HepG2 (cell line): ENCODE measurements at regions not wholly inside any gene's neighbourhood (a gene's known extent, or its start where the extent isn't known, plus 50 kb on each side); places are given as distances from the start of the nearest gene placed in this dataset.

Experiments used
- CREB1 ChIP-seq, 2 experiments: fragments of 450-650 bp in 1 of 2; IDR thresholded peaks; 2 replicates each; pipeline ENCODE4 v1.6.1; 2016 to 2017; ENCODE audit warnings: control low read depth in 1 of 2, mild to moderate bottlenecking in 1 of 2, missing compliant biosample characterization in 1 of 2, missing genetic modification characterization in 1 of 2
- SUZ12 ChIP-seq: fragments of 150-350 bp; IDR thresholded peaks from 2 replicates; pipeline ENCODE4 v1.6.1; 2014; ENCODE audit warnings: low read depth, low read length
- ZFP37 ChIP-seq: sonication (generic); formaldehyde crosslinking; IDR thresholded peaks from 2 replicates; pipeline ENCODE4 v1.4.0; 2020; ENCODE audit warnings: missing genetic modification reagents, borderline replicate concordance
- TF ChIP-seq, protein P1 (sequence below): sonication (generic); formaldehyde crosslinking; IDR thresholded peaks from 2 replicates; pipeline ENCODE4 v1.5.0; 2020; ENCODE audit warnings: mild to moderate bottlenecking, missing genetic modification reagents, moderate library complexity

- TF ChIP-seq CREB1 (IDR thresholded peaks at IDR 0.05) (no peak), CREB1 (CRISPR knock-in tag; IDR thresholded peaks at IDR 0.05) (no peak), ZFP37 (CRISPR knock-in tag) (no peak), SUZ12 (no peak)
- TF ChIP-seq, protein P1, sequence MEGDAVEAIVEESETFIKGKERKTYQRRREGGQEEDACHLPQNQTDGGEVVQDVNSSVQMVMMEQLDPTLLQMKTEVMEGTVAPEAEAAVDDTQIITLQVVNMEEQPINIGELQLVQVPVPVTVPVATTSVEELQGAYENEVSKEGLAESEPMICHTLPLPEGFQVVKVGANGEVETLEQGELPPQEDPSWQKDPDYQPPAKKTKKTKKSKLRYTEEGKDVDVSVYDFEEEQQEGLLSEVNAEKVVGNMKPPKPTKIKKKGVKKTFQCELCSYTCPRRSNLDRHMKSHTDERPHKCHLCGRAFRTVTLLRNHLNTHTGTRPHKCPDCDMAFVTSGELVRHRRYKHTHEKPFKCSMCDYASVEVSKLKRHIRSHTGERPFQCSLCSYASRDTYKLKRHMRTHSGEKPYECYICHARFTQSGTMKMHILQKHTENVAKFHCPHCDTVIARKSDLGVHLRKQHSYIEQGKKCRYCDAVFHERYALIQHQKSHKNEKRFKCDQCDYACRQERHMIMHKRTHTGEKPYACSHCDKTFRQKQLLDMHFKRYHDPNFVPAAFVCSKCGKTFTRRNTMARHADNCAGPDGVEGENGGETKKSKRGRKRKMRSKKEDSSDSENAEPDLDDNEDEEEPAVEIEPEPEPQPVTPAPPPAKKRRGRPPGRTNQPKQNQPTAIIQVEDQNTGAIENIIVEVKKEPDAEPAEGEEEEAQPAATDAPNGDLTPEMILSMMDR (CRISPR knock-in tag) = no peak
Observed at GRCh38 chr4:4685810-4686795, 144.3 kb upstream of the STX18 start.
